Astrocyte of the cerebellum (primary cell): ENCODE measurements at regions not wholly inside any gene's neighbourhood (a gene's known extent, or its start where the extent isn't known, plus 50 kb on each side); places are given as distances from the start of the nearest gene placed in this dataset.
"Not testable (repeated sequence)": the region's sequence is repeated elsewhere in the genome, so short reads cannot be mapped to it uniquely, and the experiment has no call there.

Experiments
- DNase-seq: peaks from one replicate; pipeline ENCODE4 v3.0.0-alpha.2; 2011; ENCODE audit warnings: low read depth
- H3K4me3 ChIP-seq: 2 replicates; pipeline ENCODE4 v1.5.1; 2011; ENCODE audit warnings: mild to moderate bottlenecking, low read depth, low read length, moderate library complexity
- CTCF ChIP-seq: IDR thresholded peaks from 2 replicates; pipeline ENCODE4 v1.5.1; 2012; ENCODE audit warnings: low read length, low read depth, moderate library complexity, mild to moderate bottlenecking; ENCODE audit errors: missing control alignments
- in situ Hi-C: cut with HindIII; loops from 2 replicates; pipeline ENCODE4 v1.10.0; 2017; ENCODE audit warnings: low sequenced_read_pairs

DNA sequence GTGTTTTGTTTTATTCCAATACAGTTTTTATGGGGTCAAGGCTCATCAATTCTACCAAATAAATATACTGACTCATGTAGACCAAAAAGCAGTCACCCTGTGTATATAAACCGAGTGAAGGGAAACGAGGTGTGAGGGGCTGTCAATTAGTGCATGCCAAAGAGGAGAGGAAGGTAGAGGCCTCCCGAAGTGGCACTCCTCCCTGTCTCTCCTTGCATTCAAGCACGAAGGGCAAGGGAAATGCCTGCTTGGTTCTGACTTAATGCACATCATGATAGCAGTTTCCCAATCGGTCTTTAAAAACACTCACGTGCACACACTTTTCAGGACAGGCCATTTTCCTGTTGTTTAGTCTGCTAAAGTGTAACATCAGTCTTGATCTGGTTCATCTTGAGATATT is 125.6 kb upstream of the SLCO6A1 start:
- DNase-seq = no peak
- TF ChIP-seq CTCF = no peak
- in situ Hi-C loops = no loop called here
- H3K4me3 ChIP-seq = no peak overlapping the region

DNA sequence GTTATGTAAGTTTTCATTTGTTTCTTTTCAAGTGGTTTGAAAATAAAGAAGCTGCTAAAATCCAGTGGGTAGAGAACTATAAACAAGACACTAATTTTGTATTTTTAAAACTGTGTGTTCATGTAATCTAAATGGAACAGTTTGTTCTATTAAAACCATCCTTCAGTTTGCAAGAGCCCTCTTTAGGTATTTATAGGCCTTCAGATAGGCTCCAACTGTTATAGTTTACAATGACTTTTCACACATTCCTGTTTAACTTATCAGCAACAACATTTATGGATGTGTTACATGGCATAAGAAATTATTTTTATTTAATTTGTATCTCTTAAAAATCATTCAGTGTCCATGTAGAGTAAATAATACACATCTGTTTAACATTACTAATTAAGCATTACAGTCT is 126.7 kb upstream of the SLCO6A1 start:
- no peak for DNase-seq
- no peak overlapping the region for H3K4me3 ChIP-seq
- no peak for TF ChIP-seq CTCF
- in situ Hi-C loops = no loop called here

GRCh38 chr5:102625928-102626327 is 127.1 kb upstream of the SLCO6A1 start:
- TF ChIP-seq CTCF = no peak
- in situ Hi-C loops = no loop called here
- DNase-seq = no peak
- no peak overlapping the region for H3K4me3 ChIP-seq

DNA sequence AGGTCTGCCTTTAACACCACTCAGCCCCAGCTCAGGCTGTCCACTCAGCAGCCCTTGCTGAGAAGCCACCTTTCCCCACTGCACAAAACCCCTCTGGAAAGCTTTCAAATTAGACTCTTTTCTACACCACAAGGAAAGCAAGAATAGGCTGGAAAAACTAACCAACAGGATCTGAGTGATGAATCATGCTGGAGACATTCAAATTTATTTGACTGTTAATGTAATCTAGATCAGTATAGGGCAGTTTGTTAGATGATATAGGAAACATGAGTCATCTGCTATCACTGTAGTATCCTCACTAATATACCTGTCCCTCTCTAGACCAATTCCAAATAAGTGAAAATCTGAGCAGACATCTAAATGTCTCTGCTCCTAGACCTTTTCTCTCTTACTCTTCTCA is 127.8 kb upstream of the PAM start:
- DNase-seq = peak; percentile 16
- no peak overlapping the region for H3K4me3 ChIP-seq
- no peak for TF ChIP-seq CTCF
- in situ Hi-C loops = no loop called here

DNA sequence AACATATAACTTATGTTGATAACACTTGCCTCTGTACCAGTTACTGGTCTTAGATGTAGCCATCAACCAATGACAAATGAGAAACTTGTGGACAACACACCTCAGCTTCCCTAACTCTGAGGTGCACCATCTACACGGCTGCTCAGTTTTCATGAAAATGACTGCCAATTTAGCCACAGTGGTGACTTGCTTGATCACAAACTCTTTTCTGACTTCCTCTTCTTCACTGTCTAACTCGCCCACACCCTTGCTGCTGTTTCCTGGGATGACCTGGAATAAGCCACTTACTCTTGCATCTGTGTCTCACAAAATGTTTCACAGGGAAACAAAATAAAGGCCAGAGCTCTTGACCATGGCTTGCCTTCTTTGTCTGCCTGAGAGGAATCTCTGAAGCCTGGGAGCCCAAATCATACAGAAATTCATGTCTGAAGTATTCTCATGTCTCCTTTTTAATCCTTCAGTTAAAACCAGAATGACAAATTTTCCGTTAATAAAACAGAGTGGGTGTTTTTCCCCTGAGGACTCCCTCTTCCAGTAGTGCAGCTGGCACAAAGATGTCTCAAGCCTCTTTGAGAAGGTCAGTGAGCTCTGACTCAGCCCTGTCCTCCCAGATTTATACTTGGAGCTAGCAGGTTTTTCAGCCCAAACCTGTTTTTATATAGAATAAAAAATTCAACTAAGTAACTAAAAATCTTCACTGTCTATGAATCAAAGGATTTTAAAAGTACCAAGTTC is 126.5 kb upstream of the PAM start:
- no peak overlapping the region for H3K4me3 ChIP-seq
- no peak for DNase-seq
- in situ Hi-C loops = no loop called here
- no peak for TF ChIP-seq CTCF

GRCh38 chr5:102629827-102630605 is 125.1 kb upstream of the PAM start:
- no peak overlapping the region for H3K4me3 ChIP-seq
- no peak for DNase-seq
- in situ Hi-C loops = no loop called here
- no peak for TF ChIP-seq CTCF

- DNase-seq, in situ Hi-C loops, H3K4me3 ChIP-seq: not testable (repeated sequence)
These were observed 119.7 kb upstream of the PAM start for GRCh38 chr5:102635399-102635798.
